ENCODE measurements at regions not wholly inside any gene's neighbourhood (a gene's known extent, or its start where the extent isn't known, plus 50 kb on each side); places are given as distances from the start of the nearest gene placed in this dataset.

GRCh38 chr4:152245680-152246079 lies 290.2 kb downstream of the FBXW7 start:
- Histone ChIP-seq H3K79me2 (ENCODE audit: insufficient read depth, low read length) (no peaks in the 10 kb centered on the region), H3K36me3 (replicated peaks in 1 of 2; ENCODE audit: control insufficient read depth in 1 of 2, insufficient read depth in 2 of 2, low read length in 2 of 2) (no peaks in the 10 kb centered on the region), H2AFZ (ENCODE audit: insufficient read depth, low read depth, low read length, poor library complexity, severe bottlenecking) (no peak overlapping the region), H3K9me3 (replicated peaks in 1 of 2; ENCODE audit: control insufficient read depth in 1 of 2, insufficient read depth in 1 of 2, low read length in 2 of 2) (no peaks in the 10 kb centered on the region), H3K4me2 (replicated peaks; ENCODE audit: extremely low read depth, low read length, poor library complexity, severe bottlenecking) (no peak overlapping the region), H3K27me3 (ENCODE audit: control insufficient read depth in 2 of 2, insufficient read depth in 2 of 2, low read length in 2 of 2) (no peaks in the 10 kb centered on the region), H3K4me1 (ENCODE audit: control insufficient read depth in 1 of 2, insufficient read depth in 2 of 2, low read length in 2 of 2) (no peaks in the 10 kb centered on the region), H3K4me3 (replicated peaks in 1 of 3; ENCODE audit: low read depth in 2 of 3, low read length in 3 of 3) (no peak overlapping the region), H4K20me1 (ENCODE audit: insufficient read depth, low read length) (no peaks in the 10 kb centered on the region), H3K9ac (ENCODE audit: insufficient read depth, low read length, poor library complexity, severe bottlenecking) (no peak overlapping the region), H3K27ac (ENCODE audit: low read depth in 1 of 2, low read length in 2 of 2) (no peak overlapping the region)
- H3K27ac Mint-ChIP-seq: no peak overlapping the region
- H3K4me3 Mint-ChIP-seq: no peak overlapping the region
- H3K36me3 Mint-ChIP-seq: no peaks in the 10 kb centered on the region
- no peak for DNase-seq
- peaks cover 7% of the 10 kb centered on the region for H3K4me1 Mint-ChIP-seq
- no CpG with 5 or more reads among the region's 1 CpG for WGBS (ENCODE audit: insufficient coverage)
- intact Hi-C loops (cut with micrococcal nuclease): no loop called here
- peaks cover 0 to 5% (median 0%) of the 10 kb centered on the region in 3 donors for H3K27me3 Mint-ChIP-seq (ENCODE audit: low read depth in 3 of 3)
- TF ChIP-seq CTCF (IDR thresholded peaks at IDR 0.05): no peak
- H3K9me3 Mint-ChIP-seq: peaks cover 0 to 9% (median 1%) of the 10 kb centered on the region in 7 donors

- Histone ChIP-seq H3K9me3 (replicated peaks in 1 of 2; ENCODE audit: control insufficient read depth in 1 of 2, insufficient read depth in 1 of 2, low read length in 2 of 2) (no peaks in the 10 kb centered on the region), H3K27ac (ENCODE audit: low read depth in 1 of 2, low read length in 2 of 2) (no peak overlapping the region), H3K4me3 (replicated peaks in 1 of 3; ENCODE audit: low read depth in 2 of 3, low read length in 3 of 3) (no peak overlapping the region), H4K20me1 (ENCODE audit: insufficient read depth, low read length) (no peaks in the 10 kb centered on the region), H3K27me3 (ENCODE audit: control insufficient read depth in 2 of 2, insufficient read depth in 2 of 2, low read length in 2 of 2) (no peaks in the 10 kb centered on the region), H3K4me2 (replicated peaks; ENCODE audit: extremely low read depth, low read length, poor library complexity, severe bottlenecking) (no peak overlapping the region), H3K79me2 (ENCODE audit: insufficient read depth, low read length) (no peaks in the 10 kb centered on the region), H2AFZ (ENCODE audit: insufficient read depth, low read depth, low read length, poor library complexity, severe bottlenecking) (no peak overlapping the region), H3K9ac (ENCODE audit: insufficient read depth, low read length, poor library complexity, severe bottlenecking) (no peak overlapping the region), H3K4me1 (ENCODE audit: control insufficient read depth in 1 of 2, insufficient read depth in 2 of 2, low read length in 2 of 2) (no peaks in the 10 kb centered on the region), H3K36me3 (replicated peaks in 1 of 2; ENCODE audit: control insufficient read depth in 1 of 2, insufficient read depth in 2 of 2, low read length in 2 of 2) (no peaks in the 10 kb centered on the region)
- peaks cover 0 to 5% (median 0%) of the 10 kb centered on the region in 3 donors for H3K27me3 Mint-ChIP-seq (ENCODE audit: low read depth in 3 of 3)
- H3K4me1 Mint-ChIP-seq: peaks cover 7% of the 10 kb centered on the region
- DNase-seq: no peak
- no CpG with 5 or more reads among the region's 2 CpGs for WGBS (ENCODE audit: insufficient coverage)
- no peaks in the 10 kb centered on the region for H3K36me3 Mint-ChIP-seq
- no peak overlapping the region for H3K27ac Mint-ChIP-seq
- H3K9me3 Mint-ChIP-seq: peaks cover 0 to 9% (median 1%) of the 10 kb centered on the region in 7 donors
- no peak overlapping the region for H3K4me3 Mint-ChIP-seq
- intact Hi-C loops (cut with micrococcal nuclease): no loop called here
- TF ChIP-seq CTCF (IDR thresholded peaks at IDR 0.05): no peak
Observed at GRCh38 chr4:152244659-152245058, 291.2 kb downstream of the FBXW7 start.

Data from CD14-positive monocyte (primary cell).